ENCODE measurements at regions not wholly inside any gene's neighbourhood (a gene's known extent, or its start where the extent isn't known, plus 50 kb on each side); places are given as distances from the start of the nearest gene placed in this dataset.
A peak's percentile ranks its signal among the peaks of the same experiment; 100 is the strongest.
"Not testable (repeated sequence)": the region's sequence is repeated elsewhere in the genome, so short reads cannot be mapped to it uniquely, and the experiment has no call there.

GRCh38 chr5:66425842-66426241 is 170.4 kb upstream of the MAST4 start:
- DNase-seq: no peak

- no peak for DNase-seq
These were observed 169.7 kb upstream of the MAST4 start for GRCh38 chr5:66426259-66427138.

GRCh38 chr5:66427139-66427442 is 169.1 kb upstream of the MAST4 start:
- DNase-seq: no peak

GRCh38 chr5:66436721-66437120 is 159.5 kb upstream of the MAST4 start:
- peak; percentile 53 for DNase-seq

- no peak for DNase-seq
These were observed 158.1 kb upstream of the MAST4 start for GRCh38 chr5:66438087-66438486.

- DNase-seq: no peak
These were observed 157.5 kb upstream of the MAST4 start for GRCh38 chr5:66438696-66439095.

- DNase-seq: no peak
These were observed 156.0 kb upstream of the MAST4 start for GRCh38 chr5:66440202-66440680.

- DNase-seq: no peak
These were observed 154.8 kb upstream of the MAST4 start for GRCh38 chr5:66441351-66441750.

GRCh38 chr5:66442951-66443445 is 153.2 kb upstream of the MAST4 start:
- no peak for DNase-seq

GRCh38 chr5:66443462-66444130 is 152.6 kb upstream of the MAST4 start:
- no peak for DNase-seq

- not testable (repeated sequence) for DNase-seq
These were observed 148.1 kb upstream of the MAST4 start for GRCh38 chr5:66448070-66448469.

GRCh38 chr5:66450237-66450636 is 146.0 kb upstream of the MAST4 start:
- no peak for DNase-seq

GRCh38 chr5:66450988-66451387 is 145.2 kb upstream of the MAST4 start:
- DNase-seq: no peak

- no peak for DNase-seq
These were observed 144.1 kb upstream of the MAST4 start for GRCh38 chr5:66452109-66452508.

- DNase-seq: no peak
These were observed 141.8 kb upstream of the MAST4 start for GRCh38 chr5:66454186-66455078.

GRCh38 chr5:66459728-66460127 is 136.5 kb upstream of the MAST4 start:
- no peak for DNase-seq

GRCh38 chr5:66467564-66467963 is 128.6 kb upstream of the MAST4 start:
- DNase-seq: no peak

- no peak for DNase-seq
These were observed 126.5 kb upstream of the MAST4 start for GRCh38 chr5:66469684-66470083.

GRCh38 chr5:66472010-66472409 is 124.2 kb upstream of the MAST4 start:
- DNase-seq: no peak

GRCh38 chr5:66475731-66476130 is 120.5 kb upstream of the MAST4 start:
- no peak for DNase-seq

- no peak for DNase-seq
These were observed 118.6 kb upstream of the MAST4 start for GRCh38 chr5:66477596-66477995.

- DNase-seq: peak; percentile 53
These were observed 101.8 kb upstream of the MAST4 start for GRCh38 chr5:66494437-66494836.

GRCh38 chr5:66498791-66499207 is 97.4 kb upstream of the MAST4 start:
- no peak for DNase-seq
